ENCODE measurements at regions not wholly inside any gene's neighbourhood (a gene's known extent, or its start where the extent isn't known, plus 50 kb on each side); places are given as distances from the start of the nearest gene placed in this dataset.

DNA sequence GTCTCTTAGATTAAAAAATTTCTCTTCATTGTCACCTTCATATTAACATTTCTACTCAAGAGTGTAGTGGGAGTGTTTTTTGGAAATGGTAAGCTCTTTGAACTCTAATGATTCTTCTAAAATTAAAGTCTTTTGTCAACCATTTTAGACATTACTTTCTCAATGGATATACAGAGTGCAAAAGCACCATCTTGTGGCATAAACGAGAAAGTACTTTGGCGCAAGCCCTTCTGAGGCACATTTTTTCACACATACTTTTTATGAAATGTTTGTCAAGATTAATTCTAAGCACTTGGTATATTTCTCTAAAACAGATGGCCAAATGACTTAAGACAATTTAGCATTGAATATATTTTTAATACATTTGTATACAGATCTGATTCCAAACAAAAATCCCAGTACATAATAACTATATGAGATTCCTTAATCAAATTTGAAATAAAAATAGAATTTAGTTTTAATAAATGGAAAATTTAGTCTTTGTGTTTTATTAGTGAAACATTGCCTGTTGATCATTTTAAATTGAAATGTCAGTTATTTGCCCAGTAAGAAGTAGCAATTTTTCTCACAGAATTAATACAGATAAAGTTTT, 63.3 kb upstream of the GALNT5 start:
- DNase-seq, result peak; percentile 27

DNA sequence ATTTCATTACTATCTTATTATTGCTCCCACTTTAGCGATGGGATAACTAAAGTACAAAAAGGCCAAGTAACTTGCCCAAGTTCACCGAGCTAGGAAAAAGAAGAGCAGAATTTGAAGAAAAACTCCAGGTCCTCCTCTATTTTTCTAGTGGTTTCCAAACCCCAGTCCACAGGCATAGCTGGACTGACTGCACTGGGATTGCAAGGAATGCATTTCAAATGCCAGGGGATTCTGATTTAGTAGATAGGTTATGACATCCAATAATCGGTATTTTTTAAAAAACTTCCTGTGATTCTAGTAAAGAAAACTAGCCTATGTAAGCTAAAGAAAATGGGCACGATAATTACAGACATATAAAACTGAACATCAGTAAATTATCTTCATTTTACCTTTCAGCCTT, 62.7 kb upstream of the GALNT5 start:
- no peak for DNase-seq

DNA sequence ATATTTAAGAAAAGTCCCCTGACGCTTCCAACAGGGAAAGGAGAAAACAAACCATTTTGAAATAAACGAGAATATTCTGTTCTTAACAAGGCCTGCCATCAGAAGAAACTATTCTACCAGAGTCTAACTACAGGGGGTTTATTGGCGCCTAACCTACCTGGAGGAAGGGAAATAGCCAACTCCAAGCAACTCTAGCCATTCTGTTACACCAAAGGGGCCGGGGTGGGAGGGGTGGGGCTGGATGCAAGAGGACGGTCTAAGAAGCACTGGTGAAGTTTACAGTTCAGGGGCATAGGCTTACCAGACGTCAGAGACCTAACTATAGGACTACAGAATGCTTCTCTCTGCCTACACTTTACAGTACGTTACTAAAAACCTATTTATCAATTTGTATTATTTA, 60.5 kb upstream of the GALNT5 start:
- DNase-seq, result no peak

DNA sequence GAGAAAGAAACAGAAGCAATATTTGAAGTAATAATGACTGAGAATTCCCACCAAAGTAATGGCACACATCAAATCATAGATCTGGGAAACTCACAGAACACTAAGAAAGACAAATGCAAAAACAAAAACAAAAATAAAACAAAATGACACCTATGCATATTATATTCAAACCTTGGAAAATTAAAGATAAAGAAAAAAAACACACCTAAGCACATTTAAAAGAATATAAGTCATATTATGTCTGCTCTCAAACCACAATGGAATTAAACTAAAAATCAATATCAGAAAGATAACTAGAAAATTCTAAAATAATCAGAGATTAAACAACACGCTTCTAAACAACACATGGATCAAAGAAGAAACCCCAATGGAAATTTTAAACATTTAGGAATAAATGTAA, 59.7 kb upstream of the GALNT5 start:
- DNase-seq, result no peak

DNA sequence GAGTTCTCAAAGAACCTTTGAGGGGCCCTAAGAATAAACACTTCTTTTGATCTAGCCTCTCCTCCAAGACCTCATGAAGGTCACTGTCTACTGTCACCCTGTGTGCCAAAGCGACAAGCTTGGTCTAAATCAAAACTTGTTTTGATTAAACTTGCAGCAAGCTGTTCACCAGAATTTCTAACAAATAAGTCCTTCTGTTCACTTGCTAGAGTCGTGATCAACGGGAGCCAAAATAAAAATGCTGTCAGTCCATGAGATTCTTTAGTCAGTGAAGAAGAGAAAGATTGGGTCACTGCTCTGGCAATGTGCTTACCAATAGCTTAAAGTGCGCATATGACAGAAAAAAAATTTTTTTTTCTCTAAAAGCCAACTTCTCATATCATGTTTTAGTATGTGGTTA, 53.9 kb upstream of the GALNT5 start:
- no peak for DNase-seq

DNA sequence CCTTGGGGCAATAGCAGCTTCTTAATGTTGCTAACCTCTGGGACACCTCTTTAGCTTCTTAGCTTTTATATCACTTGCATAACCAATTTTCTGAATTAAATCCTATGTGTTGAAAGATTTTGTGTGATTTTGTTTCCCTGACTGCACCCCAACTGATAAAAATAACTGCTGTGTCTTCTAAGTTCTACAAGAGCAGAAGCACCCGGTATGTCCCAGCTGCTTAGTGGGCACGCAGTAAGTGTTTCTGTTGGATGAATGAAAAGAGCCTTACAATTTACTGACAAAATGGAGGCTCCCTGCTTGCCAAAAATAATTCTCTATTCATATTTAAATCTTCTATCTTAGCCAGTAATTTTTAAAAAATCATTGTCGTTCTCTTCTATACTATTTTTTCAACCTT, 53.1 kb upstream of the GALNT5 start:
- DNase-seq, result no peak

DNA sequence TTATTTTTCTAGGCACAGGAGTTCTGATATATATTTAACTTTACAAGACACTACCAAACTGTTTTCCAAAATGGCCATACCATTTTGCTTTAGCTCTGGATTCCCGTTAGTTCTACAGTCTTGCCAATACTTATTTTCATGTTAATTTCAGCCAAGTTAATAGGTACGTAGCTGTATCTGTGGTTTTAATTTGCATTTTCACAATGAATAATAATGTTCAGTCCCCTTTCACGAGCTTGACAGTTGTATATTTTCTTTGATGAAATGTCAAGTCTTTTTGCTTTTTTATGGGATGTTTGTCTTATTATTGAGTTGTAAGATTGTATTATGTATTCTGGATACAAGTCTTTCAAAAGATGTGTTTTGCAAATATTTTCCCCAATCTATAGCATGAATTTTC, 50.6 kb upstream of the GALNT5 start:
- DNase-seq, result no peak

Data from CD4-positive, alpha-beta T cell treated with Interleukin-4 for 4 hours (primary cell).